Lower lobe of right lung (tissue), 2 donors: ENCODE measurements at regions not wholly inside any gene's neighbourhood (a gene's known extent, or its start where the extent isn't known, plus 50 kb on each side); places are given as distances from the start of the nearest gene placed in this dataset.
"Not testable (repeated sequence)": the region's sequence is repeated elsewhere in the genome, so short reads cannot be mapped to it uniquely, and the experiment has no call there.

Experiments used
- ATAC-seq, 2 donors: fragments of 200-7000 bp; cut with Tn5 transposase; one replicate each; pipeline ENCODE4 v1.9.1; 2020 to 2022; ENCODE audit warnings: mild to moderate bottlenecking in 2 of 2, moderate library complexity in 2 of 2
- DNase-seq: peaks from one replicate; pipeline ENCODE4 v3.0.0-alpha.2; 2020
- H3K27ac ChIP-seq: fragments of 200-600 bp; one replicate; pipeline ENCODE4 v1.8.0; 2022
- H3K27me3 ChIP-seq: fragments of 200-600 bp; one replicate; pipeline ENCODE4 v1.8.0; 2022; ENCODE audit warnings: low read depth
- H3K36me3 ChIP-seq: fragments of 200-600 bp; one replicate; pipeline ENCODE4 v1.8.0; 2022; ENCODE audit warnings: mild to moderate bottlenecking
- H3K4me1 ChIP-seq: fragments of 200-600 bp; one replicate; pipeline ENCODE4 v1.8.0; 2022
- H3K4me3 ChIP-seq: fragments of 200-600 bp; one replicate; pipeline ENCODE4 v1.8.0; 2022; ENCODE audit warnings: mild to moderate bottlenecking
- H3K9me3 ChIP-seq: fragments of 200-600 bp; one replicate; pipeline ENCODE4 v1.8.0; 2022
- CTCF ChIP-seq: fragments of 200-600 bp; IDR thresholded peaks from one replicate; pipeline ENCODE4 v1.8.0; 2022; ENCODE audit warnings: antibody characterized with exemption, mild to moderate bottlenecking
- intact Hi-C: fragments of 100-400 bp; cut with DNase I; formaldehyde crosslinking; loops from one replicate; pipeline ENCODE4 v1.11.0; 2022
- donor health status: DM: no; HTN: yes; CAD: no; lungs with severe emphysema.

- no peaks in the 10 kb centered on the region for H3K27me3 ChIP-seq
- ATAC-seq (no peak), DNase-seq (no peak)
- H3K36me3 ChIP-seq, result no peaks in the 10 kb centered on the region
- H3K9me3 ChIP-seq, result no peaks in the 10 kb centered on the region
- peaks cover 11% of the 10 kb centered on the region for H3K4me1 ChIP-seq
- intact Hi-C loops, result no loop called here
- no peak overlapping the region for H3K27ac ChIP-seq
- TF ChIP-seq CTCF, result no peak
- H3K4me3 ChIP-seq, result no peak overlapping the region
Observed at GRCh38 chr12:46516238-46516932, 143.8 kb upstream of the SLC38A2 start.

- Histone ChIP-seq H3K4me3 (no peak overlapping the region), H3K4me1 (peaks cover 11% of the 10 kb centered on the region), H3K9me3 (no peaks in the 10 kb centered on the region), H3K27me3 (no peaks in the 10 kb centered on the region), H3K36me3 (no peaks in the 10 kb centered on the region), H3K27ac (no peak overlapping the region)
- ATAC-seq (no peak), DNase-seq (no peak)
- TF ChIP-seq CTCF, result no peak
- intact Hi-C loops, result no loop called here
Observed at GRCh38 chr12:46515829-46516228, 143.3 kb upstream of the SLC38A2 start.

GRCh38 chr12:46514886-46515285, 142.3 kb upstream of the SLC38A2 start:
- Histone ChIP-seq H3K36me3 (no peaks in the 10 kb centered on the region), H3K27ac (no peak overlapping the region), H3K9me3 (no peaks in the 10 kb centered on the region), H3K27me3 (no peaks in the 10 kb centered on the region), H3K4me3 (no peak overlapping the region), H3K4me1 (peaks cover 11% of the 10 kb centered on the region)
- no peak for ATAC-seq
- no peak for DNase-seq
- intact Hi-C loops, result no loop called here
- no peak for TF ChIP-seq CTCF

- intact Hi-C loops, DNase-seq, H3K4me1 ChIP-seq, ATAC-seq, H3K4me3 ChIP-seq, H3K27ac ChIP-seq, H3K27me3 ChIP-seq, H3K36me3 ChIP-seq: not testable (repeated sequence)
- peaks cover 15% of the 10 kb centered on the region for H3K9me3 ChIP-seq
Observed at GRCh38 chr12:46510257-46510656, 137.7 kb upstream of the SLC38A2 start.

- no peak for TF ChIP-seq CTCF
- no peak overlapping the region for H3K4me3 ChIP-seq
Observed at GRCh38 chr12:46509135-46509534, 136.6 kb upstream of the SLC38A2 start.

GRCh38 chr12:46508651-46509050, 136.1 kb upstream of the SLC38A2 start:
- ATAC-seq, result no peak
- no peaks in the 10 kb centered on the region for H3K36me3 ChIP-seq
- H3K27ac ChIP-seq, result no peak overlapping the region
- H3K4me3 ChIP-seq, result no peak overlapping the region
- H3K9me3 ChIP-seq, result peaks cover 15% of the 10 kb centered on the region
- H3K4me1 ChIP-seq, result no peaks in the 10 kb centered on the region
- DNase-seq, result no peak
- intact Hi-C loops, result no loop called here
- no peak for TF ChIP-seq CTCF
- H3K27me3 ChIP-seq, result no peaks in the 10 kb centered on the region

More at GRCh38 chr12:46509135-46509534, 136.6 kb upstream of the SLC38A2 start:
- ATAC-seq (no peak), DNase-seq (no peak)
- intact Hi-C loops, result no loop called here
- H3K4me1 ChIP-seq, result no peaks in the 10 kb centered on the region
- peaks cover 15% of the 10 kb centered on the region for H3K9me3 ChIP-seq
- H3K36me3 ChIP-seq, result no peaks in the 10 kb centered on the region
- no peaks in the 10 kb centered on the region for H3K27me3 ChIP-seq
- H3K27ac ChIP-seq, result no peak overlapping the region
